C1 segment of cervical spinal cord (tissue), 14 donors: ENCODE measurements at regions not wholly inside any gene's neighbourhood (a gene's known extent, or its start where the extent isn't known, plus 50 kb on each side); places are given as distances from the start of the nearest gene placed in this dataset.
"Not testable (repeated sequence)": the region's sequence is repeated elsewhere in the genome, so short reads cannot be mapped to it uniquely, and the experiment has no call there.

Source experiments
- DNase-seq, 14 donors: peaks; one replicate each; lab custom pipeline; 2025; lab: John Stamatoyannopoulos, UW

- no peak for DNase-seq
Observed at GRCh38 chr14:59004012-59004411, 184.5 kb upstream of the DAAM1 start.

GRCh38 chr14:59006179-59006578, 182.3 kb upstream of the DAAM1 start:
- not testable (repeated sequence) for DNase-seq

GRCh38 chr14:59009967-59010366, 178.5 kb upstream of the DAAM1 start:
- DNase-seq, result no peak

DNA sequence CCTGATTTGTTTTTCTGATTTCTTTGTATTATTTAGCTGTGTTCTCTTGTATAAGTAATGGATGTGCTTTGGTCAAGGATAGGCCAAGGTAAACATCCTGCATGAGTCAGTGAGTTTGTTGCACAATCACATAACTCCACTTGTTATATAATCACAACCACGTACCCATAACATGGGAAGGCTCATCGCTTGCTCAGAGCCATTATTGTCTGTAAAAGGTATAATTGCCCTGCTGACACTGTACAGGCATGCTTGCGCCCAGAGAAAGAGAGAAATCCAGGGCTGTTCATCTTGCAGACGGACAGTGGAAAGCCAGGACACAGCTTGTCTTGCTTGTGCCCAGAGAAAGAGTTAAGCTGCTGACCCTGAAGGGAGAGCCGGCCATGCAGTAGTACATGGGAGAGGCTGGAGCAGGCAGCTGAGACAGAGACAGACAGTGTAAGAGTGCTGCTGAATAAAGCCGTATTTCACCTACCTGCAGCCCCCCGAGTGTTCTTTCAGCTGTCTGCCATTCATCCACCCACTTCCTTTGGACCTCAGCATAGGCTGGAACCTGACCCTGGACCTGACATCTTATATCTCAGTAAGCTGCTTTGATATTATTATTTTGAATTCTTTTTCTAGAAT, 174.7 kb upstream of the DAAM1 start:
- no peak for DNase-seq

DNA sequence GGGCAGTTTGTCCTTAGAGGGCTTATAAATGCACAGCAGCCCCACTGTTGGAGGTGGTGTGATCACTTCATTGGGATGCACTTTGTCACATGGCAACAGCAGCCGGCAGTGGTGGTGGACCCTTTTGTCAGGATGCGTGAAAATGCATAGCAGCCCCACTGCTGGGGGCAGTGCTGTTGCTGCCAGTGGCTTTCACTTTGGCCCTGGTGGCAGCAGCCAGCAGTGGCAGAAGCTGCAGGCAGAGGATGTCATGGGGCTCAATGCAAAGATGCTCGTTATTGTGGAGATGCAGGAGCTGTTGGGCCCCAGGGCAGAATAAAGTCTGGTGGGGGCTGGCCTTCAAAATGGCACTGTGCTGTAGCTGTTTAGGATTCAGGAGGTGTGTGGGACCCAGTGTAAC, 173.0 kb upstream of the DAAM1 start:
- no peak for DNase-seq

GRCh38 chr14:59017285-59017965, 171.0 kb upstream of the DAAM1 start:
- no peak for DNase-seq

- DNase-seq, result no peak
Observed at GRCh38 chr14:59018460-59018859, 170.0 kb upstream of the DAAM1 start.

GRCh38 chr14:59018978-59019377, 169.5 kb upstream of the DAAM1 start:
- DNase-seq, result no peak

GRCh38 chr14:59020382-59020781, 168.1 kb upstream of the DAAM1 start:
- no peak for DNase-seq

GRCh38 chr14:59022144-59022543, 166.3 kb upstream of the DAAM1 start:
- DNase-seq, result no peak

DNA sequence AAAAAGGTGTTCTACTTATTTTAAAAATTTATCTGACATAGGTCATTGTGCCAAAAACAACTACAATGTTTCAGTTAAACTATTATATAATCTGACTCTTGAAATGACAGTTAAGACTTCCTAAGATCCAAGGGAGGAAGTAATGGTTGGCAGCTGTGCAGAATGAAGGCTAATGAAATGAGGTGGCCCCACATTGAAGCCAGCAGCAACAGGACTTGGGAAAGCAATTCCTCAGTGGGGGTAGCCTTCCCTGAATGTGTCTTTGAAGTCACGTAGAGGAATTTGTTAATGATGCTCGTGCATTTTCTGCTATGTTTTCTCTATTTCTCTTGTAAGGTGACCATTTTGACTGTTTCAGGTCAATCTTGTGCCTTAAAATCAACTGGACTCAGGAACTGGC, 162.4 kb upstream of the DAAM1 start:
- DNase-seq, result no peak

DNA sequence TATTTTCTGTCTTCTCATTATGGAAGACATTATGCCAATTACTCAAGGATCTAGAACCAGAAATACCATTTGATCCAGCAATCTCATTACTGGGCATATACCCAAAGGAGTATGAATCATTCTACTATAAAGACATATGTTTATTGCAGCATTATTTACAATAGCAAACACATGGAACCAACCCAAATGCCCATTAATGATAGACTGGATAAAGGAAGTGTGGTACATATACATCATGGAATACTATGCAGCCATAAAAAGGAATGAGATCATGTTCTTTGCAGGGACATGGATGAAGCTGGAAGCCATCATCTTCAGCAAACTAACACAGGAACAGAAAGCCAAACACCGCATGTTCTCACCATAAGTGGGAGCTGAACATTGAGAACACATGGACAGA, 161.8 kb upstream of the DAAM1 start:
- DNase-seq, result not testable (repeated sequence)

- peak in 9 of 14 donors; percentile 2 to 52 (median 23) for DNase-seq
Observed at GRCh38 chr14:59028476-59029202, 159.8 kb upstream of the DAAM1 start.

GRCh38 chr14:59032826-59033225, 155.6 kb upstream of the DAAM1 start:
- DNase-seq, result no peak

DNA sequence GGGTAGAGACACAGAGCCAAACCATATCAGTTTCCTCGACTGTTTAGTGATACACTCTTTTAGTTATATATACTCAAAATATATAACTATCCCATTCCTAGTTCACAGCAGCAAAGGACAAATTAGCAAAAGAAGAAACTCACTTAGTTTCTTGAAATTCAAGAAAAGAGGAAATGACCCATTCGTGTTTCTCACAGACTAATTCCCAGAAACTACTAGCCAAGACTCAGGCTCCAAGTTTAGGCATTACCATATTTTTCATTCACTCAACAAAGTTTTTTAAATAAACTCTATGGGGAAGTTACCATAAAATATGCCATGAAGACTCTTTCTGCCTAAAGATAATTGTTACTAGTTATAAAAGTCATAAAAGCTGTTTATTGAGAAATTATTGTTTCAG, 152.3 kb upstream of the DAAM1 start:
- DNase-seq, result no peak

GRCh38 chr14:59037086-59037485, 151.4 kb upstream of the DAAM1 start:
- DNase-seq, result no peak

DNA sequence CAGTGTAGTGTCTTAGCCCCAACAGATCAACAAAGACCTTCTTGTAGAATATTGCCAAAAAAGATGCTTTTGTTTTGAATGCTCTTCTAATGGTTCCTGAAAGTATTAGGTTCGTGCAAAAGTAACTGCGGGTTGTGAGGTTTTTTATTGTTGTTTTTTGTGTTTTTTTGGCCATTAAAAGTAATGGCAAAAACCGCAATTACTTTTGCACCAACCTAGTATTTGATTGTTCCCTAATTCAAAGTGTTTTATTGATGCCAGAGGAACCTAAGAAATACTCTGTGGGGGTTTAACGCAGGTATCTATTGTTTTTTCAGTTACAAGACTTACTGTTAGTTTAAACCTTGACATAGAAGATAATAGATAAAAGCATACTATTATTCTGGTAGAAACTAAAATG, 150.8 kb upstream of the DAAM1 start:
- no peak for DNase-seq

- no peak for DNase-seq
Observed at GRCh38 chr14:59038746-59039145, 149.7 kb upstream of the DAAM1 start.

DNA sequence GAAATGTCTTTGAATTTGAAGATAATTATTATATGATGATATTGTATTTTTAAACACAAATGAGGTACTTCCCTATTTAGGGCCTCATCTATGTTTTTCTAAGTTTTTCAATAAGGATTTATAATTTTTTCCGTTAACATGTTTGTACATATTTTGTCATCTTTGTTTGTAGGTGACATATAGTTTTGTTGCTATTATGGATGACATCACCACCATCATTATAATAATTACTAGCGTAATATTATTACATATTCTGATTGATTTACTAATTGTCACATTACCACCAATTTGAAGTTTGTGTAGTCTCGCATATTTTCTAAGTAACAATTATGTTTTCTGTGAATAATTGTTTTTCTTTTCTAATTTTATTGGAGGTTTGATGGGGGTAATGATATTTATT, 147.2 kb upstream of the DAAM1 start:
- no peak for DNase-seq

GRCh38 chr14:59044707-59045106, 143.8 kb upstream of the DAAM1 start:
- DNase-seq, result no peak

- DNase-seq, result no peak
Observed at GRCh38 chr14:59046746-59047145, 141.7 kb upstream of the DAAM1 start.

- no peak for DNase-seq
Observed at GRCh38 chr14:59055006-59055405, 133.5 kb upstream of the DAAM1 start.
